ENCODE measurements at regions not wholly inside any gene's neighbourhood (a gene's known extent, or its start where the extent isn't known, plus 50 kb on each side); places are given as distances from the start of the nearest gene placed in this dataset.

DNA sequence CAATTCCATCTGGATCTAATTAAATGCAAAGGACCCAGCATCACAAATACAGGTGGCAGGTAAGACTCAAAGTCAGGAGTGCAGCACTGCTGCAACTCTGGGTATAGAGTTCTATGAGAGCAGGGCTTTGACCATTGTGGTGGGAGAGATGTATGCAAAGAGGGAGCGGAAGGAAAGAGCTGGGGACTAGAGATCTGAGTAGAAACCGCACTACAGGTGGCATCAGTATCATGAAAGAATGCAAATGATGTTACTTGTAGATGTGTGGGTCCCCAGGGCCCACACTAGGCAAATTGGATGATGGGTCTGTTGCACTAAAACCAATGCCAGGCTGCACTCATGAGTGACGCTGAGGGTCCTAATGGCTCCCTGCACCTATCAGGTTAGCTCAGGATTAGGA, 287.1 kb upstream of the ASIC2 start:
- peaks cover 3% of the 10 kb centered on the region for H3K4me1 Mint-ChIP-seq
- H3K27me3 ChIP-seq (replicated peaks in 1 of 4; ENCODE audit: control extremely low read depth in 1 of 4, control insufficient read depth in 3 of 4, insufficient read depth in 4 of 4, low read length in 3 of 4), result no peaks in the 10 kb centered on the region
- intact Hi-C loops (cut with micrococcal nuclease), result no loop called here
- H3K9ac ChIP-seq (ENCODE audit: low read length), result no peak overlapping the region
- H2AFZ ChIP-seq (ENCODE audit: insufficient read depth, low read depth, low read length, poor library complexity, severe bottlenecking), result no peak overlapping the region
- 88% methylated on average over 3 of the region's 3 CpGs for WGBS (ENCODE audit: insufficient coverage)
- ATAC-seq (ENCODE audit: low read depth), result no peak
- H3K4me2 ChIP-seq (replicated peaks; ENCODE audit: low read depth, low read length, poor library complexity, severe bottlenecking), result no peak overlapping the region
- TF ChIP-seq, protein P1, sequence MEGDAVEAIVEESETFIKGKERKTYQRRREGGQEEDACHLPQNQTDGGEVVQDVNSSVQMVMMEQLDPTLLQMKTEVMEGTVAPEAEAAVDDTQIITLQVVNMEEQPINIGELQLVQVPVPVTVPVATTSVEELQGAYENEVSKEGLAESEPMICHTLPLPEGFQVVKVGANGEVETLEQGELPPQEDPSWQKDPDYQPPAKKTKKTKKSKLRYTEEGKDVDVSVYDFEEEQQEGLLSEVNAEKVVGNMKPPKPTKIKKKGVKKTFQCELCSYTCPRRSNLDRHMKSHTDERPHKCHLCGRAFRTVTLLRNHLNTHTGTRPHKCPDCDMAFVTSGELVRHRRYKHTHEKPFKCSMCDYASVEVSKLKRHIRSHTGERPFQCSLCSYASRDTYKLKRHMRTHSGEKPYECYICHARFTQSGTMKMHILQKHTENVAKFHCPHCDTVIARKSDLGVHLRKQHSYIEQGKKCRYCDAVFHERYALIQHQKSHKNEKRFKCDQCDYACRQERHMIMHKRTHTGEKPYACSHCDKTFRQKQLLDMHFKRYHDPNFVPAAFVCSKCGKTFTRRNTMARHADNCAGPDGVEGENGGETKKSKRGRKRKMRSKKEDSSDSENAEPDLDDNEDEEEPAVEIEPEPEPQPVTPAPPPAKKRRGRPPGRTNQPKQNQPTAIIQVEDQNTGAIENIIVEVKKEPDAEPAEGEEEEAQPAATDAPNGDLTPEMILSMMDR (IDR thresholded peaks at IDR 0.05), result no peak
- TF ChIP-seq EZH2 (IDR thresholded peaks at IDR 0.05; ENCODE audit: borderline replicate concordance, insufficient read depth, low read depth, low read length, poor library complexity, severe bottlenecking), result no peak
- H3K79me2 ChIP-seq (ENCODE audit: control insufficient read depth, insufficient read depth, low read length), result no peaks in the 10 kb centered on the region
- ChIA-PET CTCF (no interaction called here), POLR2A (no interaction called here)
- H3K9me3 ChIP-seq (ENCODE audit: control extremely low read depth in 1 of 3, control insufficient read depth in 2 of 3, insufficient read depth in 1 of 3, low read length in 2 of 3), result peaks cover 0 to 4% (median 0%) of the 10 kb centered on the region in 3 donors
- no peaks in the 10 kb centered on the region for H3K36me3 ChIP-seq (replicated peaks in 1 of 2; ENCODE audit: control extremely low read depth in 1 of 2, control insufficient read depth in 1 of 2, extremely low read depth in 1 of 2, insufficient read depth in 2 of 2, low read length in 1 of 2)
- H3K27me3 Mint-ChIP-seq, result peaks cover 19% of the 10 kb centered on the region
- no peaks in the 10 kb centered on the region for H4K20me1 ChIP-seq (ENCODE audit: control insufficient read depth, insufficient read depth, low read length, poor library complexity, severe bottlenecking)
- no peak overlapping the region for H3K4me3 ChIP-seq (ENCODE audit: control extremely low read depth in 1 of 5, extremely low read depth in 1 of 5, insufficient read depth in 1 of 5, low read depth in 2 of 5, low read length in 4 of 5)
- no peak for DNase-seq
- H3K4me1 ChIP-seq (ENCODE audit: control insufficient read depth in 2 of 2, insufficient read depth in 2 of 2, low read length in 2 of 2), result no peaks in the 10 kb centered on the region
- no peak overlapping the region for H3K4me3 Mint-ChIP-seq
- no peaks in the 10 kb centered on the region for H3K9me3 Mint-ChIP-seq (ENCODE audit: insufficient read depth)
- H3K27ac Mint-ChIP-seq, result no peak overlapping the region
- no peak overlapping the region for H3K27ac ChIP-seq (ENCODE audit: low read length in 2 of 2)

DNA sequence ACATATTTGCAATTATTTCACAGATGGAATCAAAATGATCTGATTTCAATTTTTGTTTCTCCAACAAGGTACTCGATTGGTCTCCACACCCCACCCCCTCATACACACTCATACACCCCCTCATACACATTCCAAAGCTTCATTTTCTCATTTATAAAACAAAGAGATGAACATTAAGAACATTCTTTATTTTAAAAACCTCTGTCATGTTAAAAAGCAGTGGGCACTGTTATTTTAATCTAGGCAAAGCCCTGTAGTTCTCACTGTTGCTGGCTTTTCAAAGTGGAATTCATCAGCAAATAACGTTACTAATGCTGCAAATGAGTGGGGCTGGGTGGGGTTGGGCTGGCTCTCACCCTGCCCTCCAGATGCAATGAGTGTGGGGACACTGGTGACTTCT, 289.6 kb upstream of the ASIC2 start:
- peaks cover 0 to 4% (median 0%) of the 10 kb centered on the region in 4 experiments for H3K27me3 ChIP-seq (replicated peaks in 1 of 4; ENCODE audit: control extremely low read depth in 1 of 4, control insufficient read depth in 3 of 4, insufficient read depth in 4 of 4, low read length in 3 of 4)
- intact Hi-C loops (cut with micrococcal nuclease), result no loop called here
- peaks cover 3% of the 10 kb centered on the region for H3K4me1 Mint-ChIP-seq
- no peak overlapping the region for H2AFZ ChIP-seq (ENCODE audit: insufficient read depth, low read depth, low read length, poor library complexity, severe bottlenecking)
- no peaks in the 10 kb centered on the region for H3K79me2 ChIP-seq (ENCODE audit: control insufficient read depth, insufficient read depth, low read length)
- TF ChIP-seq EZH2 (IDR thresholded peaks at IDR 0.05; ENCODE audit: borderline replicate concordance, insufficient read depth, low read depth, low read length, poor library complexity, severe bottlenecking), result no peak
- TF ChIP-seq, protein P1 (IDR thresholded peaks at IDR 0.05), result no peak
- no peaks in the 10 kb centered on the region for H3K4me1 ChIP-seq (ENCODE audit: control insufficient read depth in 2 of 2, insufficient read depth in 2 of 2, low read length in 2 of 2)
- POLR2A ChIA-PET, result no interaction called here
- no peak overlapping the region for H3K4me2 ChIP-seq (replicated peaks; ENCODE audit: low read depth, low read length, poor library complexity, severe bottlenecking)
- H3K9me3 Mint-ChIP-seq (ENCODE audit: insufficient read depth), result no peaks in the 10 kb centered on the region
- H3K27ac ChIP-seq (ENCODE audit: low read length in 2 of 2), result no peak overlapping the region
- no peak for ATAC-seq (ENCODE audit: low read depth)
- H4K20me1 ChIP-seq (ENCODE audit: control insufficient read depth, insufficient read depth, low read length, poor library complexity, severe bottlenecking), result no peaks in the 10 kb centered on the region
- no peak overlapping the region for H3K9ac ChIP-seq (ENCODE audit: low read length)
- no peak overlapping the region for H3K4me3 Mint-ChIP-seq
- H3K27ac Mint-ChIP-seq, result no peak overlapping the region
- H3K4me3 ChIP-seq (ENCODE audit: control extremely low read depth in 1 of 5, extremely low read depth in 1 of 5, insufficient read depth in 1 of 5, low read depth in 2 of 5, low read length in 4 of 5), result no peak overlapping the region
- H3K9me3 ChIP-seq (ENCODE audit: control extremely low read depth in 1 of 3, control insufficient read depth in 2 of 3, insufficient read depth in 1 of 3, low read length in 2 of 3), result peaks cover 0 to 4% (median 0%) of the 10 kb centered on the region in 3 donors
- H3K36me3 ChIP-seq (replicated peaks in 1 of 2; ENCODE audit: control extremely low read depth in 1 of 2, control insufficient read depth in 1 of 2, extremely low read depth in 1 of 2, insufficient read depth in 2 of 2, low read length in 1 of 2), result no peaks in the 10 kb centered on the region
- CTCF ChIA-PET, result no interaction called here
- peaks cover 20% of the 10 kb centered on the region for H3K27me3 Mint-ChIP-seq
- no peak for DNase-seq
- WGBS (ENCODE audit: insufficient coverage), result 50% methylated on average over 2 of the region's 2 CpGs
